Panc1 (cell line): ENCODE measurements at regions not wholly inside any gene's neighbourhood (a gene's known extent, or its start where the extent isn't known, plus 50 kb on each side); places are given as distances from the start of the nearest gene placed in this dataset.

Experiments used
- CTCF ChIP-seq: fragments of 450-650 bp; IDR thresholded peaks from 2 replicates; pipeline ENCODE4 v1.5.1; 2017; ENCODE audit warnings: mild to moderate bottlenecking
- POLR2AphosphoS5 ChIP-seq: IDR thresholded peaks from 2 replicates; pipeline ENCODE4 v1.6.1; 2012; ENCODE audit warnings: mild to moderate bottlenecking, low read depth, low read length, moderate library complexity
- REST ChIP-seq, 2 experiments: IDR thresholded peaks; 2 replicates each; pipeline ENCODE4 v1.6.1; 2011 to 2012; ENCODE audit warnings: low read depth in 2 of 2, control low read depth in 1 of 2, low read length in 1 of 2, mild to moderate bottlenecking in 1 of 2, moderate library complexity in 1 of 2; ENCODE audit not compliant: insufficient read depth in 1 of 2
- SIN3A ChIP-seq: IDR thresholded peaks from 2 replicates; pipeline ENCODE4 v1.6.1; 2012; ENCODE audit warnings: low read depth, mild to moderate bottlenecking, low read length, moderate library complexity, borderline replicate concordance; ENCODE audit not compliant: insufficient read depth
- TCF7L2 ChIP-seq: IDR thresholded peaks from 2 replicates; pipeline ENCODE4 v1.6.1; 2011; ENCODE audit warnings: mild to moderate bottlenecking, low read depth, low read length, inconsistent platforms

DNA sequence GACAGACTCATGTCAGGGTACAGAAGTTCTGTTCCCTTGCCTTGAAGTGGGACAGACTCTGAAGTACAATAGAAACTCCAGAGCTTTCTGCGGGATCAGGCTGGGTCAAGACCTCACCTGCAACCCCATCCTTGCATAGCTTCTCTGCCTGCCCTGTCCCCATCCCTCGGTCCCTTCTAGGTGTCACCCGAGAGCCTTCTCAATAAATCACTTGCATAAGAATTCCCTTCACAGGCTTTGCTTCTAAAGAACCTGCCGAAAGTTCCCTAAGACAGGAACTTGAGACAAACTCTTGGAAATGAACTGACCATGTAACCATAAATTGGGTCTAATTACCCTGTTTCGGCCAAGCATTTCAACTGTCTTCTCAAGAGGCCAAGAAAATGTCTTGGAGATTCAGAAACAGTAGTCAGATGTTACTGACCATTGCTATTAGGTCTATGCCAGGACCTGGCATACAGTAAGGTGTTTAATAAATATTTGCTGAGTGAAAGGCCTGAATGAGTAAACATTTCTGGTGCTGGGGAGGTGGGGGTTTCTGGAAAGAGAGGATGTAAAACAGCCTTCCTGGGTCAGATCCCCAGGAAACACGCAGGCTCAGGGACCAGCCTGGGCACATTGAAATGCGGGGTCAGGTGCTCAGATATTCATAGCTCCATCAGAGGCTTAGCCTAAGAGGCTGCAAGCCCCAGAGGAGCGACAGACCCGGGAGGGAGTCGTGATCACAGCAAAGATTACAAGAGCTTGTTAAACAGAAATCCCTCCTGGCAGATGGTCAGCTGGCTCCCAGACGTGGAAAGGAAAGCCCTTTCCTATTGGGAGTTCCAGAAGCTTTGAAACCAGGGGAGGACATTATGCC lies 226.2 kb upstream of the LHX5 start:
- no peak for TF ChIP-seq TCF7L2
- no peak for TF ChIP-seq CTCF
- TF ChIP-seq SIN3A: no peak
- no peak for TF ChIP-seq POLR2AphosphoS5
- no peak for TF ChIP-seq REST (IDR thresholded peaks at IDR 0.05; ENCODE audit: insufficient read depth in 1 of 2, low read depth in 2 of 2, low read length in 1 of 2)
